ENCODE measurements at regions not wholly inside any gene's neighbourhood (a gene's known extent, or its start where the extent isn't known, plus 50 kb on each side); places are given as distances from the start of the nearest gene placed in this dataset.
"Not testable (repeated sequence)": the region's sequence is repeated elsewhere in the genome, so short reads cannot be mapped to it uniquely, and the experiment has no call there.

GRCh38 chrX:52261125-52261462 is 76.4 kb downstream of the MAGED4 start:
- DNase-seq: no peak

DNA sequence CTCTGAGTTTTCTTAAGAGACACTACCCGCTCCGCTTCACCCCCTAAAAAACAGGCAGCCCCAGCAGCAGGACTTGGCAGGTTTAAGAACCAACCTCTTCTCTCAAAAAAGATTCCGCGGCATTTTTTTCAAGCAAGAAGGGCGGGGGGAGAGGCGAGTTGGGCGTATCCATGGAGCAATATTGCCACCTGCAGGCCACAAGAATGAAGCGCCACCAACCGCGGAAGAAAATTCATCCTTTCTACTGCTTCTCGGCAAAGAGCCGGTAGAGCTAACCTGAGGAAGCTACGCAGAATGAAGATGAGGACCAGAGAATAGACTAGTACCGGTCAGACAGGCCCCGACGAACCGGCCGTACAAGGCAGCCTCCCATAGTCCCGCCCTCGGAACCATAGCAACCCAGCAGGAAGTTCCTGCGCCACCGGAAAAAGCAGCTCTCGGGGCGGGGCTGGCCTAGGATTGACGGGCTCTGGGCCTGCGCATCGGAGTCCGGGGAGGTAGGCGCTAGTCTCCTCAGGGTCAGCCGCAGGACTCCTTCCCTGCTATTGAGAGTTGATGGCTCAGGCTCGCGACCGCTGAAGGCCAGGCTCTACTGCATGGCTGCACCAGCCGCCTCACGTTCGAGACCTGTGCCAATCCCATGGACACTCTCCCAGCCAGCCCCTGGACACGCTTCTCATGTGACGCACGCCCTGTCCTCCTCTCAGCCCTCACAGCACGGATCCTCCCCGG is 76.9 kb downstream of the MAGED4 start:
- peak; percentile 74 for DNase-seq

DNA sequence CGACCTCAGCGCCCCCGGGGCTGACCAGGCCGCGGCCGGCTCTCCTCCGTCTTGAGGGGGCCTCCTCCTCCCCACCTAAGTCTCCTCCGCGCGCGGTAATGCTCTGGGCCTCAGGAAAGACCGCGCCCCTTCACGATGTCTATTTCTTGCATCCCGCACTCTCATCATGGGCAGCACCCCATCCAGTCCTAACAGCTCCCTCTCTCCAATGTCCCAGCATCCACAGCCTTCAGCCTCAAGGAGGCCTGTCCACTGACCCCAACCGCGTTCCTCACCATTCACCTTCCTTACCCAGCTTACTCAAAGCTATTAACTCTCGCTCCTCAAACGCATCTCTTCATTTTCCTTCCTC is 77.5 kb downstream of the MAGED4 start:
- DNase-seq: no peak

DNA sequence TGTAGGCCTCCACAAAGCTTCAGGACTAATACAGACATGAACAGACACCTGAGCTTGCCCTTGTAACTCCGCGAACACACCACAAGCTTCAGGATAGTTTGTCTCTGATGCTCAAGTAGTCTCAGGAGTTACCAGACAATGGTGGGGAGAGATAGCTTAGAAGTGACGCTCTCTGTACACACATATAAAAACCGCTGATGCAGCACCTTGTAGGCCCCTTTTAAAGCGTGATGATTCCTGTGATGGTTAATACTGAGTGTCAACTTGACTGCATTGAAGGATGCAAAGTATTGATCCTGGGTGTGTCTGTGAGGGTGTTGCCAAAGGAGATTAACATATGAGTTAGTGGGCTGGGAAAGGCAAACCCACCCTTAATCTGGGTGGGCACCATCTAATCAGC is 78.7 kb downstream of the MAGED4 start:
- no peak for DNase-seq

DNA sequence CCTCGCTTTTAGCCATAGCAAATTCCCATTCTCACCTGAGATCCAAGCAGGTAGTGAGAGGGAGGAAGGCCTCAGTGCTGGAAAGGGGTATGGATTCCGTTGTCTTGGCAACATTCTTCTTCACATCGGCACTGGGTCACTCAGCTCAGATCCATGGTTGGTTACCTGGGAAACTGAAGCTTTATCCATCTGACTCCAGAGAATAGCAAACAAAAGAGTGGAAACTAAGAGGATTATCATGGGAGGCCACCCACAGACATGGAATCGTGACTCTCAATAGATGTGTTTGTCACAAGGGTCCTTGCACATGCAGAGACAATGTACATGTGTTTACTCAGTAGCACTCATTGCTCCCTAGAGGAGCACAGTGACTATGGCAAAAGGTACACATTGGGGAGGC is 81.0 kb downstream of the MAGED4 start:
- no peak for DNase-seq

DNA sequence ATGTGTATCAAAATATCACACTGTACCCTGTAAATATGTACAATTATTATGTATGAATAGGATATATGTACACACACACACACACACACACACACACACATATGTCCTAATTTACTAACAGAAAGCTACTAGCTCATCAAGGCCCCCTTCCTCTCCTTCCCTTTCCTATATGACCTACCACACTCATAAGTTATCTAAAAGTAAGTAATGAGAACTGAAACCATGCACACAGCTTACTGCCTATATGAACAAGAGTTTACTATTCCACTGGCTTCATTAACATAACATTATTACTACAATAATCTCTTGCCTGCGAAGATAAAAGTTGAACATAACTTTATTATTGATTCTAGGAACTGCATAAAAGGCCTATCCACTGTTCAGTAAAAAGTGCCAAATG is 83.8 kb downstream of the MAGED4 start:
- DNase-seq: not testable (repeated sequence)

DNA sequence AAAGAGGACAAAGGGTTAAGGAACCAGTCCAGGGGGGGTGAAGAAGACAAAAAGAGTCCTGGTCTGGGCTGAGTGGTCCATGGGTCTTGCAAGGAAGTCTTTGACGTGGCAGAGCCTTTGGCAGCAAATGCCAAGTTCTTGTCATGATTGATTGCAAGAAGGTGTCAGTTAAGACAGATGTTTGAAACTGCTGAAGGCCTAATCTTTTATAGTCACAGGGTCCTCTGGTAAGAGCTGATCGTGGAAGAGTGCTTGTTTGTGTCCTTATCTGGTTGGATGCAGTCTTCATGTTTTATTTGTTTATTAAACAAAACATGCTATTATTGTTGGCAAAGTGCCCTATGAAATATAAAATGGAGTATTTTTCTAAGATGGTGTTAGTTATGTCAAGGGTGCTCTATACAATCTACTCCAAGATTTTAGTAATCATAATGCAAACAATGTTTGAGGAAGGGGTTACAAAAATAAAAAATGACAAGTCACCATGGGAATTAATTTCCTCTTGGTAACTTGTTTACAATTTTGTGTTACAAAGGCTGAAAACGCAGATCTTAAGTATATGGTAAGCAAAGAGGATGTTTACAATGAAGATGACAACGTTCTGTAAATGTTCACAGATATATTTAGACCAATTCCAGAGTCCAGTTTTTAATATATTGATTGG is 85.9 kb downstream of the MAGED4 start:
- DNase-seq: no peak

DNA sequence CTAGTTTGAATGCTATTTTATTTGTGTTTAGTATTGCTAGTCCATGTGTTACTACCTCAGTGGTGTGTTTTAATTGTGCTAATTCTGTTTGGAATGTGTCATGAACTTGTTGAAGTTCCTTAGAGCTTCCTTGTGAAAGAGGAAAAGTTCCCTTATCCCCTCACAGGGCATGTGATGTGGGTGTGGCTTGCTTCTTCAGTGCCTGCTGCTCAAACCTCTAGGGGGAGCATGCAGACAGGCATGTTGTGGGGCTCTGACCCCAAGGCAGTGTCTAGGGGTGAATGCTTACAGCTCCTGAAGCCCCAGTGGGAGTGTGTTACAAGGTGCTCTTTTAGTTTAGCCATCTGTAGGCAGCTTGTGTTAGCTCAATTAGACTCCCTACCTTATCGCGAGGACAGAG is 86.5 kb downstream of the MAGED4 start:
- no peak for DNase-seq

- DNase-seq: no peak
Observed at GRCh38 chrX:52277666-52278065, 91.2 kb upstream of the XAGE2 start.

DNA sequence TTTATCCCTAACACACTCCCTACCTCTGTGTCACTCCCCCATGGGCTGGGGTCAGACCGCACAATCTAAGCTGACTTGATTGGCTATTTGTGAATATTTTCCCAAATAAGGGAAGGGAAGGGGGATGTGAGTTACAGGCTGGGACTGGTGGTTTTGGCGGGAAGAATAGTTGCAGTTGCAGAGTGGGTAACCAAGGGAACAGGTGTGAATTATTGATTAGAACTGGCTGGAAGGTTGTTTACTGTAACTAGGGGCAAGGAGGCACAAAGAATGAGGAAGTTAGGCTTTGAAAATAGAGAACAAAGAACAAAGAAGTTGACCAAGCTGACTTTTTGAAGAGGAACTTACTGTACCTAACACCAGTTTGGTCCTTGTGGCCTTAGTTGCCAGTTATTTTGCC is 88.0 kb upstream of the XAGE2 start:
- no peak for DNase-seq

DNA sequence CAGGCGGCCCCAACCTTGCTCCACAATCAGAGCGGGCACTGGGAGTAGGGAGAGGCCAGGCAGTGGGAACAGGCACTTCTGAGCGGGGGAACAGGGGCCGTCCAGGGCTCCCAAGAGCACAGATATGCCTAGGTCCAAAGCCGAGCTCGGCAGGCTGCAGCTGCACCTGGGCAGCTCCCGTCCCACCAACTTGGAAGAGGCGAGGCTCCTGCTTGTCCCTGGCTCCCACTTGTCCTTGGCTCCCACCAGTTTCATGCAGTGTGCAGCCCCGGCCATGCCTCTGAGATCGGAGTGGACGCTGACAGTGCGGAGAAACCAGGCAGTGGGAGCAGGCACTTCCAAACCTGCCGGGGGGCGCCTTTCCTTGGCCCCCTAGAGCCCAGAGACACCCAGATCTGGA is 84.0 kb upstream of the XAGE2 start:
- DNase-seq: no peak

GRCh38 chrX:52298968-52299367 is 69.9 kb upstream of the XAGE2 start:
- DNase-seq: not testable (repeated sequence)

GRCh38 chrX:52308532-52308931 is 60.3 kb upstream of the XAGE2 start:
- DNase-seq: not testable (repeated sequence)
